NCI-H1930 (cell line): ENCODE measurements at regions not wholly inside any gene's neighbourhood (a gene's known extent, or its start where the extent isn't known, plus 50 kb on each side); places are given as distances from the start of the nearest gene placed in this dataset.
"Not testable (repeated sequence)": the region's sequence is repeated elsewhere in the genome, so short reads cannot be mapped to it uniquely, and the experiment has no call there.

Experiments
- DNase-seq, 2 experiments: peaks; one replicate each; lab custom pipeline; 2025; lab: John Stamatoyannopoulos, UW

- DNase-seq = no peak
These were observed 78.6 kb upstream of the RTL6 start for GRCh38 chr22:44576311-44577260.

- DNase-seq = no peak
These were observed 77.6 kb upstream of the RTL6 start for GRCh38 chr22:44575381-44576268.

GRCh38 chr22:44574640-44575380 lies 76.8 kb upstream of the RTL6 start:
- no peak for DNase-seq

- no peak for DNase-seq
These were observed 76.1 kb upstream of the RTL6 start for GRCh38 chr22:44574057-44574639.

GRCh38 chr22:44573451-44573850 lies 75.4 kb upstream of the RTL6 start:
- DNase-seq = no peak

GRCh38 chr22:44572414-44573207 lies 74.6 kb upstream of the RTL6 start:
- DNase-seq = no peak

GRCh38 chr22:44571566-44572413 lies 73.8 kb upstream of the RTL6 start:
- no peak for DNase-seq

- DNase-seq = no peak
These were observed 72.7 kb upstream of the RTL6 start for GRCh38 chr22:44570476-44571445.

GRCh38 chr22:44569561-44569991 lies 71.5 kb upstream of the RTL6 start:
- DNase-seq = no peak

- peak; percentile 4 to 23 for DNase-seq
These were observed 69.9 kb upstream of the RTL6 start for GRCh38 chr22:44567846-44568493.

- DNase-seq = not testable (repeated sequence)
These were observed 69.4 kb upstream of the RTL6 start for GRCh38 chr22:44567378-44567841.

- no peak for DNase-seq
These were observed 68.9 kb upstream of the RTL6 start for GRCh38 chr22:44566911-44567310.

GRCh38 chr22:44562651-44563050 lies 64.6 kb upstream of the RTL6 start:
- not testable (repeated sequence) for DNase-seq

- DNase-seq = no peak
These were observed 63.3 kb upstream of the RTL6 start for GRCh38 chr22:44561139-44561840.

- not testable (repeated sequence) for DNase-seq
These were observed 60.6 kb upstream of the RTL6 start for GRCh38 chr22:44558671-44559070.

- not testable (repeated sequence) for DNase-seq
These were observed 59.8 kb upstream of the RTL6 start for GRCh38 chr22:44557872-44558271.

GRCh38 chr22:44557064-44557748 lies 59.2 kb upstream of the RTL6 start:
- DNase-seq = no peak
